ENCODE measurements at regions not wholly inside any gene's neighbourhood (a gene's known extent, or its start where the extent isn't known, plus 50 kb on each side); places are given as distances from the start of the nearest gene placed in this dataset.

DNA sequence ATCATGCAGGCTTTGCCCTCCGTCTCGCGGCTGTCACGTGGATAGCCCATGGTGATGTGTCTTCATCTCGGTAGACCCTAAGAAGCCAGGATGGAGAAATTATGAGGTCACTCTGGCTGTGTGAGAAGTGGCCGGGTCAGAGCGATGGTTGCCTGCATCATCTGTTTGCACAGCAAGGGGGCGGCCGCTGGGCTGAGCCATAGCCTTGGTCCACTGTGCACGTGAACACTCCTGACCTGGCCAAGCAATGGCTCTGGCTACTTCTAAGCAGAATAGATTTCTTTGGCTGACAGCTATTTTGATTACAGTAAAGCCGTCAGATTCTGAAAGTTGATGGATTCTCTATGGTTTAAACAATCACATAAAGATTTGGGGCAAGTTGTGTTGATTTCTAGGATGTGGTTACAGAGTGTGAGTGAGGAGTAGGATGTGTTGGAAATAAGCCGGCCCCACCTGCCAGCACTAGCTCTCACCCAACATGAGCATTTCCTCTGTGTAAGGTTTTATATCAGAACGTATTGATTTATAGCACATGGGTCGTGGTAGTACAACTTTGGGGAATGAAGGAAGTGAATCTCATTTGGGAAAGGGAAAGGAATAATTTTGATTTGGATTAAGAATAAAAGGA lies 214.4 kb upstream of the GPR26 start:
- no peak for TF ChIP-seq BHLHE40 (IDR thresholded peaks at IDR 0.05; ENCODE audit: low read depth, low read length)
- TF ChIP-seq RCOR1 (IDR thresholded peaks at IDR 0.05; ENCODE audit: low read depth, low read length): no peak
- no peak for TF ChIP-seq ZSCAN20 (CRISPR knock-in tag; IDR thresholded peaks at IDR 0.05)
- no peak for TF ChIP-seq HOXA7 (CRISPR knock-in tag; IDR thresholded peaks at IDR 0.05)
- TF ChIP-seq RNF2 (IDR thresholded peaks at IDR 0.05; ENCODE audit: borderline replicate concordance, low read depth): no peak
- TF ChIP-seq, protein P1, sequence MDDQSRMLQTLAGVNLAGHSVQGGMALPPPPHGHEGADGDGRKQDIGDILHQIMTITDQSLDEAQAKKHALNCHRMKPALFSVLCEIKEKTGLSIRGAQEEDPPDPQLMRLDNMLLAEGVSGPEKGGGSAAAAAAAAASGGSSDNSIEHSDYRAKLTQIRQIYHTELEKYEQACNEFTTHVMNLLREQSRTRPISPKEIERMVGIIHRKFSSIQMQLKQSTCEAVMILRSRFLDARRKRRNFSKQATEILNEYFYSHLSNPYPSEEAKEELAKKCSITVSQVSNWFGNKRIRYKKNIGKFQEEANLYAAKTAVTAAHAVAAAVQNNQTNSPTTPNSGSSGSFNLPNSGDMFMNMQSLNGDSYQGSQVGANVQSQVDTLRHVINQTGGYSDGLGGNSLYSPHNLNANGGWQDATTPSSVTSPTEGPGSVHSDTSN (IDR thresholded peaks at IDR 0.05): no peak
- TF ChIP-seq, protein P2, sequence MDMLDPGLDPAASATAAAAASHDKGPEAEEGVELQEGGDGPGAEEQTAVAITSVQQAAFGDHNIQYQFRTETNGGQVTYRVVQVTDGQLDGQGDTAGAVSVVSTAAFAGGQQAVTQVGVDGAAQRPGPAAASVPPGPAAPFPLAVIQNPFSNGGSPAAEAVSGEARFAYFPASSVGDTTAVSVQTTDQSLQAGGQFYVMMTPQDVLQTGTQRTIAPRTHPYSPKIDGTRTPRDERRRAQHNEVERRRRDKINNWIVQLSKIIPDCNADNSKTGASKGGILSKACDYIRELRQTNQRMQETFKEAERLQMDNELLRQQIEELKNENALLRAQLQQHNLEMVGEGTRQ (IDR thresholded peaks at IDR 0.05): no peak
- no peak for TF ChIP-seq HEYL (CRISPR knock-in tag; IDR thresholded peaks at IDR 0.05)
- no peak for TF ChIP-seq TP53 (CRISPR knock-in tag; IDR thresholded peaks at IDR 0.05)
- POLR2A ChIA-PET: no interaction called here
- 22% methylated on average over 14 of the region's 14 CpGs for WGBS (ENCODE audit: missing lambda C conversion rate)
- CTCF ChIA-PET: no interaction called here
- Histone ChIP-seq H3K4me3 (no peak overlapping the region), H3K27ac (no peak overlapping the region), H3K4me1 (no peaks in the 10 kb centered on the region), H3K4me2 (no peak overlapping the region), H3K9me3 (no peaks in the 10 kb centered on the region)
- ATAC-seq (peak; percentile 76 to 89; a peak in 5 of 6 replicates), FAIRE-seq (no peak), DNase-seq (ENCODE audit: low read depth in 1 of 2, low spot score in 1 of 2) (peak; percentile 17 to 20)

DNA sequence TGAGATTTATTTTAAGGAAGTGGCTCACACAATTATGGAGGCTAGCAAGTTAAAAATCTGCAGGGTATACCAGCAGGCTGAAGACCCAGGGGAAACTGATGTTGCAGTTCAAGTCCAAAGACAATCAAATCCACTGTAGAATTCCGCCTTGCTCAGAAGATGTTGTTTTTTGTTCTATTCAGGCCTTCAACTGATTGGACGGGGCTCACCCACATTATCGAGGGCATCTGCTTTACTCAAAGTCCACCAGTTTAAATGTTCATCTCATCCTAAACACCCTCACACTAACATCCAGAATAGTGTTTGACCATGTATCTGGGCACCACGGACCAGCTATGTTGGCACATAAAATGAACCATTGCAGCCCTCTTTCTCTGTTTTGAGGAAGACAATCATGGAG lies 211.2 kb upstream of the GPR26 start:
- H3K4me3 ChIP-seq: no peak overlapping the region
- no peaks in the 10 kb centered on the region for H3K4me1 ChIP-seq
- FAIRE-seq (no peak), DNase-seq (ENCODE audit: low read depth in 1 of 2, low spot score in 1 of 2) (no peak), ATAC-seq (no peak)
- ChIA-PET CTCF (no interaction called here), POLR2A (no interaction called here)
- TF ChIP-seq TP53 (CRISPR knock-in tag; IDR thresholded peaks at IDR 0.05) (no peak), ZSCAN20 (CRISPR knock-in tag; IDR thresholded peaks at IDR 0.05) (no peak), SMC3 (IDR thresholded peaks at IDR 0.05) (no peak), CBX8 (IDR thresholded peaks at IDR 0.05) (no peak), ZNF302 (CRISPR knock-in tag; IDR thresholded peaks at IDR 0.05) (no peak), KDM1A (IDR thresholded peaks at IDR 0.05; ENCODE audit: low read depth) (no peak), HOXB13 (CRISPR knock-in tag; IDR thresholded peaks at IDR 0.05; ENCODE audit: low read depth) (no peak), POLR2AphosphoS2 (conservative IDR thresholded peaks at IDR 0.05; ENCODE audit: low read length) (no peak), TFCP2L1 (CRISPR knock-in tag; IDR thresholded peaks at IDR 0.05) (no peak), FOSL2 (IDR thresholded peaks at IDR 0.05) (no peak), FOSL2 (CRISPR knock-in tag; IDR thresholded peaks at IDR 0.05) (no peak)
- no peak overlapping the region for H3K27ac ChIP-seq
- WGBS (ENCODE audit: missing lambda C conversion rate): 50% methylated on average over 4 of the region's 4 CpGs
- no peaks in the 10 kb centered on the region for H3K9me3 ChIP-seq
- H3K4me2 ChIP-seq: no peak overlapping the region

- POLR2A ChIA-PET: no interaction called here
- no peak for FAIRE-seq
- Histone ChIP-seq H3K4me3 (no peak overlapping the region), H3K9me3 (no peaks in the 10 kb centered on the region), H3K27ac (no peak overlapping the region), H3K4me1 (no peaks in the 10 kb centered on the region), H3K4me2 (no peak overlapping the region)
- peak in 1 of 2 experiments; percentile 48; a peak in 2 of 6 replicates for ATAC-seq
- peak; percentile 10 to 29 for DNase-seq (ENCODE audit: low read depth in 1 of 2, low spot score in 1 of 2)
- CTCF ChIA-PET: no interaction called here
- TF ChIP-seq GATA3 (IDR thresholded peaks at IDR 0.05; ENCODE audit: borderline replicate concordance) (no peak), MAX (IDR thresholded peaks at IDR 0.05) (no peak), JUNB (IDR thresholded peaks at IDR 0.05) (no peak), SMC3 (IDR thresholded peaks at IDR 0.05) (no peak), JUN (IDR thresholded peaks at IDR 0.05) (no peak), PHF8 (IDR thresholded peaks at IDR 0.05; ENCODE audit: borderline replicate concordance, low read depth) (no peak), EHF (CRISPR knock-in tag; IDR thresholded peaks at IDR 0.05) (no peak), HMGXB4 (CRISPR knock-in tag; IDR thresholded peaks at IDR 0.05; ENCODE audit: borderline replicate concordance) (no peak), RNF2 (IDR thresholded peaks at IDR 0.05; ENCODE audit: borderline replicate concordance, low read depth) (no peak), POLR2A (IDR thresholded peaks at IDR 0.05; ENCODE audit: low read length) (no peak), ZSCAN20 (CRISPR knock-in tag; IDR thresholded peaks at IDR 0.05) (no peak), FOSL2 (IDR thresholded peaks at IDR 0.05) (no peak), FOSL2 (CRISPR knock-in tag; IDR thresholded peaks at IDR 0.05) (no peak)
- TF ChIP-seq, protein P3, sequence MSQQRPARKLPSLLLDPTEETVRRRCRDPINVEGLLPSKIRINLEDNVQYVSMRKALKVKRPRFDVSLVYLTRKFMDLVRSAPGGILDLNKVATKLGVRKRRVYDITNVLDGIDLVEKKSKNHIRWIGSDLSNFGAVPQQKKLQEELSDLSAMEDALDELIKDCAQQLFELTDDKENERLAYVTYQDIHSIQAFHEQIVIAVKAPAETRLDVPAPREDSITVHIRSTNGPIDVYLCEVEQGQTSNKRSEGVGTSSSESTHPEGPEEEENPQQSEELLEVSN (IDR thresholded peaks at IDR 0.05; ENCODE audit: borderline replicate concordance, low read depth): no peak
- 57% methylated on average over 3 of the region's 3 CpGs for WGBS (ENCODE audit: missing lambda C conversion rate)
Measured at GRCh38 chr10:123455861-123456260, 210.3 kb upstream of the GPR26 start.
